H1 (cell line): ENCODE measurements at regions not wholly inside any gene's neighbourhood (a gene's known extent, or its start where the extent isn't known, plus 50 kb on each side); places are given as distances from the start of the nearest gene placed in this dataset.

Experiments
- CTCF ChIA-PET: fragments of 300-600 bp; sonication (Branson Sonifier 250); formaldehyde crosslinking; loops from one replicate; lab custom pipeline; 2021; ENCODE audit not compliant: partially characterized antibody; lab: Charles Lee
- POLR2A ChIA-PET: fragments of 300-600 bp; sonication (Branson Sonifier 250); formaldehyde crosslinking; loops from one replicate; lab custom pipeline; 2021; ENCODE audit warnings: inconsistent platforms; ENCODE audit not compliant: partially characterized antibody; lab: Charles Lee
- DNase-seq, 2 experiments: peaks; one replicate each; pipeline versions ENCODE4 v3.0.0 to v3.0.0-alpha.2; 2010 to 2022; ENCODE audit warnings: low spot score in 2 of 2, low read depth in 1 of 2, mixed read lengths in 1 of 2
- FAIRE-seq: peaks from 2 replicates; lab custom pipeline; 2011; peaks lifted over from hg19 to GRCh38; lab: Jason Lieb, UNC
- H2AFZ ChIP-seq: 2 replicates; pipeline ENCODE4 v1.8.1; 2012; ENCODE audit warnings: low read length, inconsistent platforms
- H2AK5ac ChIP-seq: 2 replicates; pipeline ENCODE4 v1.6.1; 2013; ENCODE audit warnings: low read depth, low read length
- H2BK120ac ChIP-seq: replicated peaks from 2 replicates; pipeline ENCODE3; 2013; ENCODE audit warnings: low read depth, low read length, inconsistent platforms
- H2BK12ac ChIP-seq: 2 replicates; pipeline ENCODE4 v1.6.1; 2013; ENCODE audit warnings: low read depth, low read length
- H2BK15ac ChIP-seq: 2 replicates; pipeline ENCODE4 v1.6.1; 2013; ENCODE audit warnings: low read length
- H2BK20ac ChIP-seq: 2 replicates; pipeline ENCODE4 v1.6.1; 2013; ENCODE audit warnings: low read length
- H2BK5ac ChIP-seq: 2 replicates; pipeline ENCODE4 v1.6.1; 2013; ENCODE audit warnings: low read depth, low read length
- H3K14ac ChIP-seq: 2 replicates; pipeline ENCODE4 v1.6.1; 2013; ENCODE audit warnings: inconsistent platforms; ENCODE audit not compliant: insufficient read length
- H3K18ac ChIP-seq: 2 replicates; pipeline ENCODE4 v1.6.1; 2013; ENCODE audit warnings: low read length; ENCODE audit errors: extremely low read depth
- H3K23ac ChIP-seq: 2 replicates; pipeline ENCODE4 v1.6.1; 2013; ENCODE audit warnings: inconsistent platforms; ENCODE audit not compliant: insufficient read length
- H3K23me2 ChIP-seq: 2 replicates; pipeline ENCODE4 v1.6.1; 2013; ENCODE audit warnings: low read depth, low read length
- H3K27ac ChIP-seq: 2 replicates; pipeline ENCODE4 v1.6.1; 2011; ENCODE audit warnings: low read depth, low read length, inconsistent platforms
- H3K27me3 ChIP-seq, 4 experiments: replicated peaks in 1 of 4; 1 replicate in 1 of 4; 2 replicates in 3 of 4; pipeline versions ENCODE4 v1.6.1 to v1.8.1; 2011 to 2013; ENCODE audit warnings: low read length in 3 of 4, mild to moderate bottlenecking in 3 of 4, inconsistent platforms in 2 of 4, mixed read lengths in 2 of 4, moderate library complexity in 1 of 4; ENCODE audit not compliant: control insufficient read depth in 3 of 4, insufficient read depth in 3 of 4; ENCODE audit errors: extremely low read depth in 1 of 4
- H3K36me3 ChIP-seq, 4 experiments: 2 replicates each; pipeline versions ENCODE4 v1.6.1 to v1.8.1; 2011 to 2013; ENCODE audit warnings: mild to moderate bottlenecking in 4 of 4, low read length in 3 of 4, moderate library complexity in 2 of 4, control low read depth in 1 of 4, inconsistent platforms in 1 of 4; ENCODE audit not compliant: insufficient read depth in 4 of 4, control insufficient read depth in 2 of 4
- H3K4ac ChIP-seq: replicated peaks from 2 replicates; pipeline ENCODE3; 2013; ENCODE audit warnings: low read length, low read depth, mixed read lengths, inconsistent platforms; ENCODE audit not compliant: insufficient read length
- H3K4me1 ChIP-seq, 4 experiments: replicated peaks in 1 of 4; 1 replicate in 1 of 4; 2 replicates in 3 of 4; pipeline versions ENCODE4 v1.6.1 to v1.8.1; 2011 to 2013; ENCODE audit warnings: low read length in 3 of 4, inconsistent platforms in 2 of 4, mixed read lengths in 1 of 4; ENCODE audit not compliant: insufficient read depth in 4 of 4, control insufficient read depth in 3 of 4
- H3K4me2 ChIP-seq, 2 experiments: 2 replicates each; pipeline versions ENCODE4 v1.6.1 to v1.8.1; 2011 to 2013; ENCODE audit warnings: low read depth in 2 of 2, low read length in 2 of 2, control low read depth in 1 of 2, inconsistent platforms in 1 of 2, mild to moderate bottlenecking in 1 of 2; ENCODE audit not compliant: insufficient read depth in 1 of 2
- H3K4me3 ChIP-seq, 4 experiments: fragments of 200-600, 300-600 bp in 1 of 4; sonication (generic), shearing (Covaris generic), sonication (Bioruptor Twin) in 1 of 4; 2 replicates each; pipeline versions ENCODE4 v1.5.1 to v1.8.1; 2011 to 2016; ENCODE audit warnings: low read length in 4 of 4, low read depth in 3 of 4, control low read depth in 2 of 4, inconsistent platforms in 2 of 4, mild to moderate bottlenecking in 2 of 4, mixed read lengths in 1 of 4, moderate library complexity in 1 of 4; ENCODE audit not compliant: insufficient read depth in 2 of 4; ENCODE audit errors: extremely low read depth in 1 of 4
- H3K56ac ChIP-seq: replicated peaks from 2 replicates; pipeline ENCODE3; 2013; ENCODE audit warnings: low read depth, mild to moderate bottlenecking, mixed read lengths, low read length, inconsistent platforms; ENCODE audit not compliant: insufficient read length
- H3K79me1 ChIP-seq: 2 replicates; pipeline ENCODE4 v1.6.1; 2013; ENCODE audit warnings: low read depth, low read length, control low read depth
- H3K79me2 ChIP-seq, 2 experiments: 2 replicates each; pipeline versions ENCODE4 v1.6.1 to v1.8.1; 2012 to 2013; ENCODE audit warnings: low read length in 2 of 2, mild to moderate bottlenecking in 2 of 2, inconsistent platforms in 1 of 2; ENCODE audit not compliant: insufficient read depth in 2 of 2, control insufficient read depth in 1 of 2
- H3K9ac ChIP-seq, 4 experiments: replicated peaks in 1 of 4; 1 replicate in 1 of 4; 2 replicates in 3 of 4; pipeline versions ENCODE4 v1.6.1 to v1.8.1; 2011 to 2013; ENCODE audit warnings: low read depth in 3 of 4, low read length in 3 of 4, control low read depth in 2 of 4, mild to moderate bottlenecking in 2 of 4, moderate library complexity in 2 of 4, inconsistent platforms in 1 of 4; ENCODE audit errors: extremely low read depth in 1 of 4
- H3K9me3 ChIP-seq, 2 experiments: 2 replicates each; pipeline versions ENCODE4 v1.6.1 to v1.8.1; 2012 to 2013; ENCODE audit warnings: mild to moderate bottlenecking in 2 of 2, moderate library complexity in 2 of 2, control low read depth in 1 of 2, inconsistent platforms in 1 of 2, low read depth in 1 of 2, low read length in 1 of 2, mixed read lengths in 1 of 2; ENCODE audit not compliant: insufficient read depth in 2 of 2
- H4K20me1 ChIP-seq, 2 experiments: replicated peaks in 1 of 2; 2 replicates each; pipeline versions ENCODE3 to v1.8.1; 2011 to 2013; ENCODE audit warnings: inconsistent platforms in 2 of 2, low read length in 2 of 2, mild to moderate bottlenecking in 1 of 2; ENCODE audit not compliant: insufficient read depth in 2 of 2, control insufficient read depth in 1 of 2
- H4K5ac ChIP-seq: 2 replicates; pipeline ENCODE4 v1.6.1; 2013; ENCODE audit warnings: low read length, low read depth, mixed read lengths, inconsistent platforms; ENCODE audit not compliant: insufficient read length
- H4K8ac ChIP-seq: 2 replicates; pipeline ENCODE4 v1.8.0; 2013; ENCODE audit warnings: mild to moderate bottlenecking, moderate library complexity, low read length, inconsistent platforms; ENCODE audit not compliant: insufficient read depth; ENCODE audit errors: extremely low read depth
- H4K91ac ChIP-seq: replicated peaks from 2 replicates; pipeline ENCODE3; 2013; ENCODE audit warnings: low read length, mixed read lengths, inconsistent platforms; ENCODE audit not compliant: insufficient read length
- ASH2L ChIP-seq: fragments of 200-600, 300-600 bp; sonication (generic); IDR thresholded peaks from one replicate; pipeline ENCODE4 v1.7.1; 2017; ENCODE audit warnings: low read length
- BACH1 ChIP-seq: IDR thresholded peaks from 2 replicates; pipeline ENCODE4 v1.6.1; 2012; ENCODE audit warnings: low read length, improper control_type of control experiment
- CHD1 ChIP-seq: IDR thresholded peaks from 2 replicates; pipeline ENCODE4 v1.6.1; 2012; ENCODE audit warnings: low read depth, low read length, improper control_type of control experiment
- E2F6 ChIP-seq: IDR thresholded peaks from 2 replicates; pipeline ENCODE4 v1.6.1; 2012; ENCODE audit warnings: inconsistent platforms
- EP300 ChIP-seq, 2 experiments: IDR thresholded peaks; 1 replicate in 1 of 2; 2 replicates in 1 of 2; pipeline ENCODE4 v1.6.1; 2011 to 2012; ENCODE audit warnings: low read depth in 2 of 2, low read length in 2 of 2, mild to moderate bottlenecking in 2 of 2, borderline replicate concordance in 1 of 2, inconsistent platforms in 1 of 2, moderate library complexity in 1 of 2
- GABPA ChIP-seq: IDR thresholded peaks from 2 replicates; pipeline ENCODE4 v1.6.1; 2011; ENCODE audit warnings: mild to moderate bottlenecking, low read length, moderate library complexity, borderline replicate concordance; ENCODE audit not compliant: insufficient read depth
- POU5F1 ChIP-seq: IDR thresholded peaks from 2 replicates; pipeline ENCODE4 v1.6.1; 2011; ENCODE audit warnings: low read depth, mild to moderate bottlenecking, low read length, moderate library complexity
- RNF2 ChIP-seq: fragments of 200-900, 300-1000 bp; sonication (generic); IDR thresholded peaks from 2 replicates; pipeline ENCODE4 v1.7.1; 2016; ENCODE audit warnings: borderline replicate concordance, low read depth, mild to moderate bottlenecking, antibody characterized with exemption, low read length; ENCODE audit not compliant: poor library complexity, severe bottlenecking; ENCODE audit errors: missing control alignments
- SIN3A ChIP-seq, 2 experiments: IDR thresholded peaks in 1 of 2; conservative IDR thresholded peaks in 1 of 2; 2 replicates each; pipeline ENCODE4 v1.6.1; 2011 to 2012; ENCODE audit warnings: low read length in 2 of 2, improper control_type of control experiment in 1 of 2, low read depth in 1 of 2, mild to moderate bottlenecking in 1 of 2
- SIRT6 ChIP-seq: IDR thresholded peaks from one replicate; pipeline ENCODE4 v1.7.1; 2012; ENCODE audit warnings: low read length, inconsistent platforms
- SRF ChIP-seq: IDR thresholded peaks from 2 replicates; pipeline ENCODE4 v1.6.1; 2011; ENCODE audit warnings: mild to moderate bottlenecking, low read depth, low read length, moderate library complexity
- TBP ChIP-seq: IDR thresholded peaks from 2 replicates; pipeline ENCODE4 v1.6.1; 2011; ENCODE audit warnings: low read depth, low read length, improper control_type of control experiment
- TCF12 ChIP-seq: IDR thresholded peaks from 2 replicates; pipeline ENCODE4 v1.6.1; 2011; ENCODE audit warnings: low read depth, mild to moderate bottlenecking, low read length
- YY1 ChIP-seq: IDR thresholded peaks from 2 replicates; pipeline ENCODE4 v1.6.1; 2011; ENCODE audit warnings: low read depth, mild to moderate bottlenecking, low read length
- WGBS, 2 experiments: shearing (Covaris generic) in 1 of 2; methylation state at CpG; one replicate each; pipeline versions ENCODE4 v1.1.6 to v1.1.7; 2013 to 2015; ENCODE audit warnings: low lambda C conversion rate in 2 of 2, mixed read lengths in 2 of 2, inconsistent platforms in 1 of 2, low coverage in 1 of 2, missing lambda C conversion rate in 1 of 2; ENCODE audit not compliant: insufficient replicate concordance in 2 of 2, insufficient coverage in 1 of 2, insufficient read length in 1 of 2; ENCODE audit errors: extremely low coverage in 1 of 2, missing lambda C conversion rate in 1 of 2; 5-methylcytosine and 5-hydroxymethylcytosine counted together

DNA sequence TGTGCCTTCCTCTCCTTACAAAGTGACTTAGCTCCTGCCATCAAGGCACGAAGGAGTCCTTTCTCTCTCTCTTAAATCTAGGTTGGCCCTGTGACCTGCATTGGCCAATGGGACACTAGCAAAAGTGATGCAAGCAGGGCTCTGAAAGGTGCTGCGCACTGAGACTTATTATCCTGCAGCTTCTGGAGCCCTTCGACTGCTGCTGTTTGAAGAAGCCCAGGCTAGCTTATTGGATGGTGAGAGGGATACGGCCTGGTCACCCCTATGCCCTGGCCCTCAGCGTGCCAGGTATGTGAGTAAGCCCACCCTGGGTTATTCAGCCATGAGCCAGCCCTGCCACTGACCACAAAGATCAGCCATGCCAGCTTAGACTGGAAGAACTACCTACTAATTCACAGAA, 74.5 kb upstream of the GGTLC1 start:
- Histone ChIP-seq H2BK15ac (no peak overlapping the region), H3K9me3 (no peaks in the 10 kb centered on the region), H3K79me1 (no peaks in the 10 kb centered on the region), H4K8ac (no peak overlapping the region; the same call in 1 of the 2 replicates), H3K27ac (no peak overlapping the region), H3K23me2 (peaks cover 4% of the 10 kb centered on the region; the same call in 1 of the 2 replicates), H3K4me3 (no peak overlapping the region), H3K79me2 (no peaks in the 10 kb centered on the region), H4K20me1 (no peaks in the 10 kb centered on the region), H3K4me2 (no peak overlapping the region), H2BK5ac (no peak overlapping the region), H4K91ac (no peak overlapping the region), H3K14ac (no peak overlapping the region), H3K9ac (no peak overlapping the region), H3K4me1 (peaks cover 0 to 9% (median 2%) of the 10 kb centered on the region in 4 experiments; a peak in 2 of 7 replicates), H2AK5ac (no peak overlapping the region), H3K18ac (no peak overlapping the region), H2BK12ac (no peak overlapping the region), H2AFZ (no peak overlapping the region), H3K23ac (no peak overlapping the region), H2BK120ac (no peak overlapping the region), H2BK20ac (no peak overlapping the region), H4K5ac (no peak overlapping the region), H3K36me3 (no peaks in the 10 kb centered on the region), H3K27me3 (no peaks in the 10 kb centered on the region), H3K4ac (no peak overlapping the region), H3K56ac (no peak overlapping the region)
- ChIA-PET CTCF (interaction anchor here (0.6 to 1.4 kb wide), 6 partner anchors 8 to 95 kb away, joined by 3 to 4 read pairs (median 3); no protein-coding TSS in a partner anchor), POLR2A (interaction anchor here (0.6 kb wide), 1 partner anchor 110 kb away, joined by 3 read pairs; no protein-coding TSS in a partner anchor)
- DNase-seq (no peak), FAIRE-seq (no peak)
- WGBS, 2 experiments, result 94% methylated on average over 5 of the region's 5 CpGs; no CpG with 5 or more reads in 1 of the 2 experiments
- no peak for TF ChIP-seq SIN3A (conservative IDR thresholded peaks at IDR 0.05 in 1 of 2, IDR thresholded peaks at IDR 0.05 in 1 of 2; ENCODE audit: low read depth in 1 of 2, low read length in 2 of 2)
- TF ChIP-seq SIRT6, result no peak
- TF ChIP-seq CHD1, result no peak
- no peak for TF ChIP-seq E2F6
- TF ChIP-seq YY1, result no peak
- no peak for TF ChIP-seq EP300 (IDR thresholded peaks at IDR 0.05; ENCODE audit: borderline replicate concordance in 1 of 2, low read depth in 2 of 2, low read length in 2 of 2)
- TF ChIP-seq ASH2L, result no peak
- TF ChIP-seq POU5F1, result no peak
- TF ChIP-seq SRF, result no peak
- TF ChIP-seq TCF12, result no peak
- no peak for TF ChIP-seq RNF2
- no peak for TF ChIP-seq GABPA
- no peak for TF ChIP-seq BACH1
- TF ChIP-seq TBP, result no peak
